ENCODE measurements at regions not wholly inside any gene's neighbourhood (a gene's known extent, or its start where the extent isn't known, plus 50 kb on each side); places are given as distances from the start of the nearest gene placed in this dataset.

DNA sequence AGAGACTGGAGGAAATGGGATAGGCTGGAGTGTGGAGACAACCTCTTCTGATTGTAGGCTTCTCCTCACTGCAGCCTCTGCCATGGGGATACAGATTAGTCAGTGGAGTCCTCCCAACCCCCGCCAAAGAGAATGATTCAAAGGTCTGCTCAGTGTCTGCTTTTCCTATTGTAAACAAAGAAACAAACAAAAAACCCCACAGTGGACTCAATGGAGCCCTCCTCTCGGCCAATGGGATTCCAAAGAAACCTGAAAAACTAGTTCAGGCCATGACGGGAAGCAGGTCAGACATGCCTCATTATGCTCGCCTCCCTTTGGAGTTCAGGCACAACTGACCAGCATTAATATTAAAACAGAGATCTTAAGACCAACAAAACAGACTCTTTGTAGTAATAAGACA lies 85.8 kb downstream of the SEC61B start:
- no peak for TF ChIP-seq ZNF274 (IDR thresholded peaks at IDR 0.05; ENCODE audit: low read depth, low read length)
- H3K4me3 ChIP-seq (ENCODE audit: low read length): no peak overlapping the region

DNA sequence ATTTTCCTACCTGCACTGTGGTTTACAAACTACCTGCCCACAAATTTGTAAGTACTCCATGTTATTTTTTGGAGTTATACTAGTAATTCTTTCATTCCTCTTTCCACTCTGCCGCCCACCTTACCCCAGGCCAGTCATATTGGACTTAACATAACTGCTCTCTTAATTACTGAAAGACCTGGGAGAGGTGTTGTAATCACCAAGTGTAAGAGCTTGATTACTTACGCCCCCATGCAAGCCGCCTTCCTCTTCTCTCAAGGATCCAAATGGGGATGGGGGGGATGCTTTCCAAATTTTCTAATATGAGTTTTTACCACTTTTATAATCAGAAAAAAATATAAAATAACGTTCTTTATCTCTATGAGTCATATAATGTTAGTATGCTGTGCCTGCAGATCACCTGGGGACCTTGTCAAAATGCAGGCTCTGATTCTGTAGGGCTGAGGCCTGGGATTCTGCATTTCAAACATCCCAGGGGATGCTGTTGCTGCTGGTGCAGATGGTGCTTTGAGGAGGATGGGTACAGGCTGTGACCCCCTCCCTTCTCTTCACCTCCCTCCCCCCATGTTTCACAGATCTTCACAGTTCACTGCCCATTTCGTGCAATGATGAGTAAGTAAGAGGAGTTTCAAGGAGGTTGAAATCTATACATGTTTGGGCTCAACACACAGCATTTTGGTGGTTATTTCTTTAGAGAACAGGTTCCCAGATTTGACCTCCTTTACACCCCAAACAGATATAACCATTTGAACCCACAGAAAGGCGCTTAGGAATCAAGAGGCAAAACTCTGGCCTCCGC lies 87.3 kb downstream of the SEC61B start:
- no peak for TF ChIP-seq ZNF274 (IDR thresholded peaks at IDR 0.05; ENCODE audit: low read depth, low read length)
- H3K4me3 ChIP-seq (ENCODE audit: low read length): no peak overlapping the region

DNA sequence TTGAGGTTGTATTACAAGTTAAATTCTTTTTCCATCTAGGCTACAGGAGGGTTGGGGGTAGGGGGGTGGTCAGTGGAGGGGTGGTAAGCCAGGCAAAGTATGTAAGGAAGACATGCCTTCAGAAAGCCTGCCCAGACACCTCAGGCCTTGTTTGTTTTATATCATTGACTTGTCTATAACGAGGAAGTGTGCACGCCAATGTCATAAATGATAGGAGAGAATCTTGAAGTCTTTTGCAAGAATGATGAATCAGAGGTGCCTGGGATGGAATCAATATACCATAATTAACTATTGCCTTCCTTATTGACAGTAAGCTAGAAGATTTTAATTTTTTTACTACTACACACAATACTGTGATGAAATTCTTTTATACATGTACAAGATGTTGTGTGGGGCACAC lies 90.7 kb downstream of the SEC61B start:
- H3K4me3 ChIP-seq (ENCODE audit: low read length): no peak overlapping the region
- TF ChIP-seq ZNF274 (IDR thresholded peaks at IDR 0.05; ENCODE audit: low read depth, low read length): no peak

- no peak for TF ChIP-seq ZNF274 (IDR thresholded peaks at IDR 0.05; ENCODE audit: low read depth, low read length)
- H3K4me3 ChIP-seq (ENCODE audit: low read length): no peak overlapping the region
Measured at GRCh38 chr9:99319048-99319447, 97.0 kb downstream of the SEC61B start.

DNA sequence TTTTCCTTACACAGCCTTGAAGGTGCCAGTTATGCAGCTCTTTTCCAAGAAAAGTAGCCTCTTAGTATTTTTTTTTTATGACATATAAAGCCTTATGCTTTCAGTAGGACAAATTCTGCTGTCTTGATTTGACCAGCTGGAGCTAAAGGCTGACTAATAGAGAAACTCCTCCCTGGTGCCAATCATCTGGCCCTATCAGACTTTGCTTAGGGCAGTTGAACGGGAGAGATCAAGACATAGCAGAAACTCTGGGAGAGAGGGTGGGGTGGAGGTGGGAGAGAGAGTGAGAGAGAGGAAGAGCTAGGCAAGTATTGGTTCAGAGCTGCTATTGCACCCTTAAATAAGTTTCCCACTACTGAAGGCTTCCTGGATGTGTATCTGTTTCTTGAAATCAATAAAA lies 100.2 kb downstream of the SEC61B start:
- no peak overlapping the region for H3K4me3 ChIP-seq (ENCODE audit: low read length)
- no peak for TF ChIP-seq ZNF274 (IDR thresholded peaks at IDR 0.05; ENCODE audit: low read depth, low read length)

DNA sequence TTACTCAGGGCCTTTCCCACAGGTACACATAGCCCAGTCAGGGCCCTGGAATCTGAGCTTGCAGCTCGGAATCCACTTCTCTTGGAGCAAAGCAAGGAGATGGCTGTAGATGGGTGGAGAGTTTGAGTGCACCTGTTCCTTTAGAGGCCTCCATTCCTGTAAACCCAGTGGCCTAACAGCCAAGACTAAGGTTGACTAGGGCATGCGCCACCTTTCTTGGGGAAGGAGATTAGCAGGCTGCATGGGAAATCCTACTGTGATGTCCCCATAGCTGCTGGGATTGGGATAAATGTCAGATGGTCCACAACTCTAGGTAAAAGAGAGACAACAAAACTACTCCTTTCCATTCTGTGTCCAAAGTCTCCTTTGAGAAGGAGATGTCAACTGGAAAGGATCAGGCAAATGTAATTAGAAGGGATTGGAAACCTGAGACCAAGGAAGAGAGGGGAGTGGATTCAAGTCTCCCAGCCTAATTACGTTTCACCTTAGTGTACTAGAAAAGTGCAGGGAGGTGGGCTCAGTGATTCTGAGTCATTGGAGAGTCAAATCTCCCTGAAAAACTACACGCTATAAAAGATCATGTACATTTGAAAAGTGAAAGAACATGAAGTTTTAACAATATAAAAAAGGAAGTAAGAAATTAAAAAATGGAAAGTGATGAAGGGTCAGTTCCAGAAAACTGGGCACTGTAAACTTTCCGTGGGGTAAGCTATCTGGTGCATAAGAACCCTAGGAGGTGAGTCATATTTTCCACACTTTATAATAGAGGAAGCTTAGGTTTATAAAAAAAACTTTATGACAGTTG lies 104.2 kb downstream of the SEC61B start:
- no peak for TF ChIP-seq ZNF274 (IDR thresholded peaks at IDR 0.05; ENCODE audit: low read depth, low read length)
- no peak overlapping the region for H3K4me3 ChIP-seq (ENCODE audit: low read length)

- H3K4me3 ChIP-seq (ENCODE audit: low read length): no peak overlapping the region
- TF ChIP-seq ZNF274 (IDR thresholded peaks at IDR 0.05; ENCODE audit: low read depth, low read length): no peak
Measured at GRCh38 chr9:99326917-99327189, 104.8 kb downstream of the SEC61B start.

GRCh38 chr9:99327667-99328066 lies 105.6 kb downstream of the SEC61B start:
- no peak overlapping the region for H3K4me3 ChIP-seq (ENCODE audit: low read length)
- no peak for TF ChIP-seq ZNF274 (IDR thresholded peaks at IDR 0.05; ENCODE audit: low read depth, low read length)

DNA sequence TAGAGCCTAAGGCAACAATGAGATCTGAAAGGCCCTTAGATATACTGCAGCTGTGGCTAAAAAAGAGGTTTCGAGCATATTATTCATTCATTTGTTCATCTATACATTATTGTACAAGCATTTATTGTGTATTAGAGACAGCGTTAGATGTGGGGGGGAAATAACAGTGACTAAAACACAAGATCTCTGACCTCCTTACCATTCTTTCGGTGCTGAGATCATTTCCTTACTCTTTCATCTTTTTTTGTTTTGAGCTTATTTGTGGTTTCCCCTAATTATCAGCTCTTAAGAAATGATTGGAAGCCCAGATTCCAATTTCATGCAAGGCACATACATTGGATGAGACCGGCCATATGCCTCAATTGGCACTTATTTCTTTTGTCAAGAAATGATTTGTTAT lies 113.2 kb downstream of the SEC61B start:
- no peak for TF ChIP-seq ZNF274 (IDR thresholded peaks at IDR 0.05; ENCODE audit: low read depth, low read length)
- H3K4me3 ChIP-seq (ENCODE audit: low read length): no peak overlapping the region

- no peak for TF ChIP-seq ZNF274 (IDR thresholded peaks at IDR 0.05; ENCODE audit: low read depth, low read length)
- no peak overlapping the region for H3K4me3 ChIP-seq (ENCODE audit: low read length)
Measured at GRCh38 chr9:99336005-99336404, 113.9 kb downstream of the SEC61B start.

GRCh38 chr9:99336531-99336930 lies 114.4 kb downstream of the SEC61B start:
- no peak overlapping the region for H3K4me3 ChIP-seq (ENCODE audit: low read length)
- no peak for TF ChIP-seq ZNF274 (IDR thresholded peaks at IDR 0.05; ENCODE audit: low read depth, low read length)

GRCh38 chr9:99340281-99340680 lies 118.2 kb downstream of the SEC61B start:
- no peak overlapping the region for H3K4me3 ChIP-seq (ENCODE audit: low read length)
- no peak for TF ChIP-seq ZNF274 (IDR thresholded peaks at IDR 0.05; ENCODE audit: low read depth, low read length)

- TF ChIP-seq ZNF274 (IDR thresholded peaks at IDR 0.05; ENCODE audit: low read depth, low read length): no peak
- H3K4me3 ChIP-seq (ENCODE audit: low read length): no peak overlapping the region
Measured at GRCh38 chr9:99341686-99342085, 119.6 kb downstream of the SEC61B start.

- no peak for TF ChIP-seq ZNF274 (IDR thresholded peaks at IDR 0.05; ENCODE audit: low read depth, low read length)
- H3K4me3 ChIP-seq (ENCODE audit: low read length): no peak overlapping the region
Measured at GRCh38 chr9:99345451-99345850, 123.4 kb downstream of the SEC61B start.

- no peak overlapping the region for H3K4me3 ChIP-seq (ENCODE audit: low read length)
Measured at GRCh38 chr9:99345942-99346341, 123.9 kb downstream of the SEC61B start.

More at GRCh38 chr9:99345942-99346341, 123.9 kb downstream of the SEC61B start:
- no peak for TF ChIP-seq ZNF274 (IDR thresholded peaks at IDR 0.05; ENCODE audit: low read depth, low read length)

Measured in GM08714 (cell line).